ENCODE measurements at regions not wholly inside any gene's neighbourhood (a gene's known extent, or its start where the extent isn't known, plus 50 kb on each side); places are given as distances from the start of the nearest gene placed in this dataset.
A peak's percentile ranks its signal among the peaks of the same experiment; 100 is the strongest.

DNA sequence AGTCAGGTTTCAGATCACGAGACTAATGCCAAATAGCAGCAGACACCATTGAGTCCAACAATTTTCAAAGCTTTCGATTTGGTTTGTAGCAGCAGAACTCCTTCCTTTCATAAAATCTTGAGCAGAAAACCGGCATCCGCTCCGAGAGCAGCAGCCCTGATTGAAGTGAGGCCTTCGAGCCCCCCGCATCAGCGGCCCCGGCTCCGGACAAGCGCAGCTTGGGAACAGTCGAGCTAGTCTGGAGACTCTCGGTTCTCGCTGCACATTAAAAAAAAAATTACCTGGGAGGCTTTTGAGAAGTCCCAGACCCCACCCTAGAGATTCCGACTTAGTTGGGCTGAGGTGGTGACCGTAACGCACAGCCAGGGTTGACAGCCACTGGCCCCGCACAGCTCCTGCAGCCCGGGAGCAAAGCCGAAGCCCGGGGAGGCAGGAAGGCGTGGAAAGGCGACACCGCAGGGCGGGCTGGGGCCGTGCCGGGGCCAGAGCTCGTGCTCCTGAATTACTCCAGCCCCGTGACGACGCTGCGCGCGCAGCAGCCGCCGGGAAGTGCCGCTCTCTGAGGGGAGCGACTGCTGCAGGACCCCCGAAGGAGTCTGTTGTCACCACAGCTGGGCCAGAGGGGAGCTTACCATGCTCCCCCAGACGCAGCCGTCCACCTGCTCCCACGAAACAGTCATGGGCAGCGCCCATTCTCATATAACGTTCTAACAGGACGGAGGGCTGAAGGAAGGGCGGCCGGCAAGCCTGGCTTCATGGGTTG, 57.8 kb downstream of the SPATA19 start:
- peak in 2 of 4 donors; percentile 29 to 44 for DNase-seq (ENCODE audit: low read depth in 4 of 4, low spot score in 2 of 4)

DNA sequence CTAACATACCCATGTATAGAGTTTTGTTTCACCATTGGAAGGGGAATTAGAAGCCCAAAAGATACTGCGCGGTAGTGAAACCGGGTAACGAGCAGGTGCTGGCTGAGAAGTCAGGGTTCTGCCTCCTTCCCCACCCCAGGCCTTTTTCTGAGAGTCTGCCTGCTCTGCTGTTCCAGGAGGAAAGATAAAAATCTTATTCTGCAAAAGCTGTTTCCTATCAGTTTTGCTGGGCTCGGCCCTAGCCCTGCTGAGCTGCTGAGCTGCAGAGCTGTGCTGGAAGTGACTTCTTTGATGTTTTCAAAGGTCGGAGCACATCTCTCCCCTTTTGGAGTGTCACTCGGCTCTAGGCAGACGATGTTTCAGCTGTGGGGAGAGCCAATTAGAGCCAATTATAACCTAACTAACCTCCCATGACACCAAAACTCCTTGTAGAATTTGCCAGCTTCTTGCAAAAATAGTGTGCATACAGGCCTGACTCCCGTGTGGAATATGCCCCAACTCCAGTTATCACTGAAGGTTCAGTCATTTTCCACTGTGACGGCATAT, 59.4 kb downstream of the SPATA19 start:
- DNase-seq (ENCODE audit: low read depth in 4 of 4, low spot score in 2 of 4): no peak

DNA sequence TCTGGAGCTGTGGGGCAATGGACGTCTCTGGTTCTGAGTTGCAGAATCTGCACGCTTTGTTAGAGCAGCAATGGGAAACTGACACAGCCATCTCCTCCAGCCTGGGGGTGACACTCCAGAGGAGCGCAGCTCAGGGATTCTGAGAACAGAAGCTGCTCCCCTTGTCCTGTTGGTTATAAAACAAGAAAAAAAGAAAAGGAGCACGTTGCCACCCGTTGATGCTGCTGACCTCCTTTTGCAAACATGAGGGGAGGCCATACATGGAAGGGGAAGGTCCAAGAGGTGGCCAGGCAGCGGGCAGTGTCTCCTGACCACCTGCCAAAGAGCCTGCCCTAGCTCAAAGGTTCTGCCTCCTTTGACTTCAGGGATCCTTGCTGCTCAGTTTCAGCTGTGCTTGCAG, 61.0 kb downstream of the SPATA19 start:
- no peak for DNase-seq (ENCODE audit: low read depth in 4 of 4, low spot score in 2 of 4)

DNA sequence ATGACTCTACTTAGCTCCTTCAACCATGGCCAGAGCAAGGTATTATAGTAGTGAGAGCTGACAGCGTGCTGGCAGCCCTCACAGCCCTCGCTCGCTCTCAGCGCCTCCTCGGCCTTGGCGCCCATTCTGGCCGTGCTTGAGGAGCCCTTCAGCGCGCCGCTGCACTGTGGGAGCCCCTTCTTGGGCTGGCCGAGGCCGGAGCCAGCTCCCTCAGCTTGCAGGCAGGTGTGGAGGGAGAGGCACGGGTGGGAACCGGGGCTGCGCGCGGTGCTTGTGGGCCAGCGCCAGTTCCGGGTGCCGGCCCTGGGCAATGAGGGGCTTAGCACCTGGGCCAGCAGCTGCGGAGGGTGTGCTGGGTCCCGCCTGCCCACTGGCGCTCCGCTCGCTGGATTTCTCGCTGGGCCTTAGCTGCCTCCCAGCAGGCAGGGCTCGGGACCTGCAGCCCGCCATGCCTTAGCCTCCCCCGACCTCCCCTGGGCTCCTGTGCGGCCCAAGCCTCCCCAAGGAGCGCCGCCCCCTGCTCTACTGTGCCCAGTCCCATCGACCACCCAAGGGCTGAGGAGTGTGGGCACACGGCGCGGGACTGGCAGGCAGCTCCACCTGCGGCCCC, 63.1 kb downstream of the SPATA19 start:
- no peak for DNase-seq (ENCODE audit: low read depth in 4 of 4, low spot score in 2 of 4)

DNA sequence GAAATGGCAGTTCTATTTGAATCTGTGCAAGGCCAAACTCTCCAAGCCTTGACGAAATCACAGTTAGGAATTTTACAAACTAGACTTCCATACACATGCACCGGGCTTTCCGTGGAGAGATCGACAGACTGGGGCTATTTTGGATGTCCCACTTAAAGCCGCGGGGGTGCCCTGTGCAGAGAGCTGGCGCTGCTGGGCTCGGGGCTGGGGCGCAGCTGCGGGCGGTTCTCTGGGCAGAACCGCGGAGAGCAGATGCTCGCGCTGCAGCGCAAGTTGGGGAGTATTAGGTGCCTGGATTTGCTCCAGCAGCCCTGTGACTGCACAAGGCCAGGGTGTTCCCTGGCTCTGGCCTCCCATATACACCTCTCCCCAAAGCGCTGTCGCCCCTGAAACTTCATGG, 67.2 kb downstream of the SPATA19 start:
- no peak for DNase-seq (ENCODE audit: low read depth in 4 of 4, low spot score in 2 of 4)

DNA sequence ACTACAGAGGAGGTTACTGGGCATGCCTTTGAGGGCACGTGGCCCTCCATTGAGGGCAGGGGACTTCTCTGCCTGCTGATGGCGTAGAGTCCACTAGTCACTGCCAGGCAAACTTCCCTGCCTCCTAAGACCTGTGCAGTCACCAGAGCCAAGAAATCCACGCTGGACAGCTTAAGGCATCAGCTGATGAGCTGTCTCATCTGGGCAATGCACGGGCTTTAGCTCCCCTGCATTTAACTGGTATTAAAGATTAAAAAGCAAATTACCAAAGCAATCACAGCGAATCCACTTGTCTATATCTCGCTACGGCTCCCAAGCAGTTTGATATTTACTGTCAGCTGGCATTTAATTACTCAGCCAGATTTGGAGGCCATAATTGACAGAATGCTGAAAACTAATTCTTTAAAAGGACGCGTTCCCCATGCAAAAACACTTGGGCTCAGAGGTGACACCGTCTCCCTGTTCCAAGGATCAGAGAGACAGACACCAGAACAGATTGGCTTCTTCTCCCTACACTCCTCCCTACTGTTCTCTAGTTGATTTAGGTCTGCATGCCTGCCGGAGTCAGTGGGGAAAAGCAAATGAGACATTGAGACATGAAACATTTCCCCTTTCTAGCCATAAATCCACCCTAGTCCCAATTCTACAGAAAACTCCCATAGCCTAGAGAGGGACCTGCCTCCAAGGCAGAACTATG, 68.5 kb downstream of the SPATA19 start:
- DNase-seq (ENCODE audit: low read depth in 4 of 4, low spot score in 2 of 4): no peak

DNA sequence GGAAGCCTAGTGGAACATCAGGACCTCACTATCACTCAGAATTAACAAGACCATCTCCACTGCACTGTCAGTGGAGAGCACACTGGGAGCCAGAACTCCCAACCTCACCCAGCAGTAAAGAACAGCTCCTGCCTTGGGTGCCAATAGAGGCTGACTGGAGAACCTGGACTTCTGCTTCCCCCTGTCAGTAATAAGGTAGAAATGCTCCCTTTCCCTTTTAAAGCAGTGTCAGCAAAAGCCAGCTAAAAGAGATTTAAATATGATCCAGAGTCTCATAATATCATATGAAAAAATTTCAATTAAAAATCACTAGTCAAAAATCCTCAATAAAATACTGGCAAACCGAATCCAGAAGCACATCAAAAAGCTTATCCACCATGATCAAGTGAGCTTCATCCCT, 82.8 kb downstream of the SPATA19 start:
- no peak for DNase-seq (ENCODE audit: low read depth in 4 of 4, low spot score in 2 of 4)

DNA sequence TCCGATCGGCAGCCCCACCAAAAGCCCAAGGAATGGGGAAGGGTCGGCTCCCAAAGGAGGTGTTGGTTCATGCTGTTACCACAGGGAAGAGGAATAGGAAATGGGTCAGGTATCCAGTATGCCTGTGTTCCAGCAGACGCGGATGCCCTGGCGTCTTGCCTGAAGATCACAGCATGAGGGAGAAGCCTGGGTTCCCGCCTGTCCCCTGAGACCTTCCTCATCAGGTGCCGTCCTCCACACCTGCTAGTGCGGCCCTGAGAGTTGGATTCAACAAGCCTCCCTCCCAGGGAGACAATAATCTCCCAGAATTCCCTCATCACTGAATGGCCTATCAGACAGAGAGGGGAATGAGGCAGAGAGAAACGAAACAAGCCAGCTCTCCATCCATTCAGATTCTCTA, 92.2 kb downstream of the SPATA19 start:
- no peak for DNase-seq (ENCODE audit: low read depth in 4 of 4, low spot score in 2 of 4)

DNA sequence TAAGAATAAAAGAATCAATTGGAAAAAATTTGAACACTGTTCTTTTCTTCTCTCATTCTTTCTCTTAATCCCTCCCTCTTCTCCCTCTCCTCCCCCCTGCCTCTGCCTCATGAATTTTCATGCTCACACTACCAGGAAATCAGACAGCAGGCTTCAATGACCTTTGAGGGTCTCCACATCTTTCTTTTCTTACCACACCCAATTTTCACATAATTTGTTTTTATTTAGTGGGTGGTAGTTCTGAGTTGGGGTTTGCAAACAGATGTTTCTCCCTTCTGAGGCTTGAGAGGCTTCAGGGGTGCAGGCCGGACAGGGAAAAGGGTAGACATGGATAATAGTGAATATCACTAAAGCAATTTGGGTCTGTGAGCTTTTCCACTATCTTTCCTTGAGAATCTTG, 95.5 kb downstream of the SPATA19 start:
- DNase-seq (ENCODE audit: low read depth in 4 of 4, low spot score in 2 of 4): no peak

DNA sequence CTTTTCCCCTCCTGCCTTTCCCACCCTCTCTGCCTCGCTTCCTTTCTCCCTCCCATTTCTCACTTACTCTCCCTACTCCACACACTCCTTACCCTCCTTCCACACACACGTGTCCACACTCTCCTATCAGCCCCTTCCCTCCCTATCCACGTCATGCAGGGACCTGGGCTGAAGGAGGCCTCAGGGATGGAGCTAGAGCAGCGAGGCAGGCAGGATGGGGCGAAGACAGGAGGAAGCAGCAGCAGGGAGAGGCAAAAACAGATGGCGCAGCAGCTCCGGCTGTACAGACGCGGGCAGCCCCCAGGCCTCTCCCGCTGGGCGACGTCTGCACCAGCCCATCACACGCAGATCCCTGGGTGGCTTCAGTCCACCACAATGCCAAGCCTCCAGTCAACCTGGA, 97.9 kb downstream of the SPATA19 start:
- no peak for DNase-seq (ENCODE audit: low read depth in 4 of 4, low spot score in 2 of 4)

DNA sequence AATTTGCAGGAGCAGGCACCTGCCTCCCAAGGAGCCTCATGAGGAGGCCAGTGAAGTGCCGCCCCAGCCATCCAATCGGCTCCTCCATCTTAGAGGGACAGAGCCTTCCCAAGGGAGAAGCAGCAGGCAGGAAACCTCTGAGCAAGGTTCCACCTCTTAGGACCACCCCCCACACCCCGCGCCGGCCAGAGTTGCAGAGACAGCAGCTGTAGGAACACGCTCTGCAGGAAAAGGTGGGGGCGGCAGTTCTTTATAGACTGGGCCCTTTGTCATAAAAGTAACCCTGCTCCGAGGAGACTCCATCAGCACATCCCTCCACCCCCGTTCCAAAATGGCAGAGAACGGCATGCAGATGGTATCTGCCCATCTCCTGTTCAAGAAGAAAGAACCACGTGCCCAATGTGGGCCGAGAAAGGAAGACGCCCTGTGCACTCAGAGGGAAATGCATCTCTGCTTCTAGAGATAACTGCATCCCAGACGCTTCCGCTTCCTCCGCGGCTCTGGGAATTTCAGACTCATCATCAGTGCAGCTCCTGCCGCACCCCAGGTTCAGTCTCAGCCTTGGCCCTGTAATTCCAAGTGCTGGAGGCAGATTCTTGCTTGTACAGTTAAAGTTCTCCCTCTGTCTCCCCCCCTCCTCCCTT, 98.5 kb downstream of the SPATA19 start:
- DNase-seq (ENCODE audit: low read depth in 4 of 4, low spot score in 2 of 4): no peak

DNA sequence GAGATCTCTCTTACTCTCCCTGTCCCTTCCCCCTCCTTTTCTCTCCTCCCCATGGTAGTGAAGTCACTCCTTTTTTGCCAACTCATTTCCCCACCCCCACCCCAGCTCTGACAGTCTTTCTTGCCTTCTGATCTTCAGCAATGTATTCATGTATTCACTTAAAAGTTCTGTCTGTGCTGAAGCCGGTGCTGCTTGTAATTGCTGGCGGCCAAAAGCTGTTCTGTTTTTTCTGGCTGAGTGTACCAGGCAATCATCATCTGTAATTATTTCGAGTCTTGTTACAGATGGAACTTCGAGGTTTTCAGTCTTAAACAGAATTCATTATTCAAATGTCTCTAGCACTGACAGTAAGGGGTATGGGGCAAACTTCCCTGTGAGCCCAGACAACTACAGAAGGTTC, 99.5 kb downstream of the SPATA19 start:
- DNase-seq (ENCODE audit: low read depth in 4 of 4, low spot score in 2 of 4): no peak

DNA sequence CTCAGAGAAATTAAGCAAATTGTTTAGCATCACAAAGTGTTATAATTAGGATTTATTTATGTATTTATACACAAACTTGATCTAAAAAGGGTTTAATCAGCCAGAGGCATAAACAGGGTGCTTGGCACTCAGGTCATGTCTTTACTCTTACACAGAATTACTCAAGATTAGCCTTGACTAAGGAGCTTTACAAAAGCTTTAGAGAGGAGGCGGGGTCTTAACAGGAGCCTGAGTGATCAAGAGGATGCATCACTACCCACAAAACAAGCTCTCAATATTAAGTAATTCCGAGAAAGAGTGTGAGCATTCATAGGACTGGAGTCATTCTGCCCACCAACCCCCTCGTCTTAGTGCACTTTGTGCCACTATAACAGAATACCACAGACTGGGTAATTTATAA, 103.0 kb downstream of the SPATA19 start:
- DNase-seq (ENCODE audit: low read depth in 4 of 4, low spot score in 2 of 4): no peak

DNA sequence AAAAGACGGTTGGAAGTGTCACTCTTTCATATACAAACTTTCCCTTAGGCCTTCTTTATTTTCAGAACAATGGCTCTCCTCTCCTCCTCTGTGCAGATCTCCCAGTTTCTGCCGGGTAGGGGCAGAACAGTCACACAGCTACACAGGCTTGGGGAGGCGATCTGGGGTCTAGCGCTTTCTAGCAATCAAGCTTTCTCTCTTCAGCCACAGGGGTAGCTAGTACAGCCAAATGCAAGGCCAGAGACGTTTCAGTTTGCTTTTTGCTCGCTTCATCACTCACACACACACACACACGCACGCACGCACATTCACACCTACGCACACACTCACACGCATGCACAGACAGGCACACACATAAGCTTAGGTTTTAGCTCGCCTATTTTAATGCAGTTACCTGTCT, 104.3 kb downstream of the SPATA19 start:
- no peak for DNase-seq (ENCODE audit: low read depth in 4 of 4, low spot score in 2 of 4)

DNA sequence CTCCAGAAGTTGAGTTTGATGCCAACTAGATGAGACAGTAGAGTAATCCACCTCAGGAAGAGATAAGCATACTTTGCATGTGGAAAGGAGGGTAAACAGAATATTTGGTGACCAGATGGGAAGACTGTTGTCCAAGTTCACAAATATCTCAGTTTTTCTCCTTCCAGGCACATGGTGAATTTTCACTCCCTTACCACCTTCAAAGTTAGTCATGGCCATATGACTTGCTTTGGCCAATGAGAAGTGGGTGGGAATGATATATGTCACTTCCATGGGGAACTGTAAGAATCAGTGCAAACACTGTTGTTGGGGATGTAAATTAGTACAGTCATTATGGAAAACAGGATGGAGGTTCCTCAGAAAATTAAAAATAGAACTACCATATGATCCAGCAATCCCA, 105.8 kb downstream of the SPATA19 start:
- DNase-seq (ENCODE audit: low read depth in 4 of 4, low spot score in 2 of 4): no peak

DNA sequence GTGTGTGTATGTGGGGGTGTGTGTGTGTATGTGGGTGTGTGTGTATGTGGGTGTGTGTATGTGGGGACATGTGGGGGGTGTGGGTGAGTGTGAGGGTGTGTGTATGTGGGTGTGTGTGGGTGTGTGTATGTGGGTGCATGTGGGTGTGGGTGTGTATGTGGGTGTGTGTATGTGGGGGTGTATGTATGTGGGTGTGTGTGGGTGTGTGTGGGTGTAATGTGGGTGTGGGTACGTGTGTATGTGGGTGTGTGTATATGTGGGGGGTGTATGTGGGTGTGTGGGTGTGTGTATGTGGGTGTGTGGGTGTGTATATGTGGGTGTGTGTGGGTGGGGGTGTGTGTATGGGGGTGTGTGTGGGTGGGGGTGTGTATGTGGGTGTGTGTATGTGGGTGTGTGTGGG, 106.7 kb downstream of the SPATA19 start:
- DNase-seq (ENCODE audit: low read depth in 4 of 4, low spot score in 2 of 4): no peak

DNA sequence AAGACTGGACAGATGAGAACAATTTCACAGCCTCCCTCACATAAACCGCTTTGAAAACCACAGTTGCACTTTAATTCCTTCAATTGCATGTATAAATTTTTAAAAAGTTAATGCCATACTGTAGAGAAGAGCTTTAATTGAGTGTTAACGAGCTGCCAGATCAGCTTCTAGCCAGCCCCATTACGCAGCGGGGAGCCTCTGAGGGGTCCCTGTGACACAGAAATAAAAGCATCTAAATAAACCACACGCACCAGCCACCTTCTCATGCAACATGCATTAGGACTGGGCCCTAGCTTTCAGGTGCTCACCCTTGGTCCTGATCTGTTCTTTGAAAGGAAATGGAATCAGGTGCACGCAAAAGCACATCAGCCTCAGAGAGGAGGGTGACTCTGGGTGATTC, 111.7 kb downstream of the SPATA19 start:
- DNase-seq (ENCODE audit: low read depth in 4 of 4, low spot score in 2 of 4): no peak

DNA sequence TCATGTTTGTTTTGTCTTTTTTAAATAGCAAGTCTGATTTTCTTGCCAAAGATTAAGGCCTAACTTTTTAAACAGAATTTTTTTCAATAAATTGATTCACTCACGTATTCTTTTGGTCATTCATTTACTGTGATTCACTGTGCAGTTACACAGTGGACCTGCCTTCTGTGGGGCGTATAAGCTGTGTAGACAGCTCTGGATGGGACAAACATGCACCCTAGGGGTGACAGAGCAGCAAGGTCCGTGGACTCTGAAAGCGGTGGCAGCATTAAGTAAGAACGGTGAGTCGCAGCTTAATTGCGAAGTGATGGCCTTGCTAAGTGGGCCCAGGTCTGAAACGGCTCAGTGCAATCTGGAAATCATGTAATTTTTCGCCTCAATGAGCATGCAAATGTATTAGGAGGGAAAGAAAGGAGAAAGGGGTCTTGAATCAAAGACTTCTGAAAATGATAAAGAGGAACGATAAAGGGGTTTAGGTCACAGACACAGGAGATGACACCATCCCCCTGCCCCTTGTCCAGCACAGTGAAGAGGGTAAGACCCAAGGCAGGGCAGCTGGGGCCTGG, 113.1 kb downstream of the SPATA19 start:
- DNase-seq (ENCODE audit: low read depth in 4 of 4, low spot score in 2 of 4): no peak

DNA sequence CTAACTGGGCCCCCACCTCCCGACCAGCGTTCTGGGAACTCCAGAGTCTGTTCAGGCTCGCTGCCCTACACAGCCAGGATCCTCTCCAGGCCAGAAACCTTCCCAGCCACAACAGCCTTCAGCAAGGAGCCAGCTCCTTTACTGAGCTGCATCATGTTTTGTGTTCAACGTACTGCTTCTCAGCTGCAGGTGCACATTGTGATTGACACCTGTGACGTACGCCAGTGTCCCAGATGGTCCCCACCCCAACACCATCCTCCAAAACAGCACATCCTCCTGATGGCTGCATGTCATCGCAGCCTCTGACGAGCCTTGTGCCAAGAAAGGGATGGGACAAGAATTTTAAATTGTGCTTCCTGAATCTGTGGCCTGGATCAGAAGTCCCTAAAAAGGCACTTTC, 117.5 kb downstream of the SPATA19 start:
- no peak for DNase-seq (ENCODE audit: low read depth in 4 of 4, low spot score in 2 of 4)

DNA sequence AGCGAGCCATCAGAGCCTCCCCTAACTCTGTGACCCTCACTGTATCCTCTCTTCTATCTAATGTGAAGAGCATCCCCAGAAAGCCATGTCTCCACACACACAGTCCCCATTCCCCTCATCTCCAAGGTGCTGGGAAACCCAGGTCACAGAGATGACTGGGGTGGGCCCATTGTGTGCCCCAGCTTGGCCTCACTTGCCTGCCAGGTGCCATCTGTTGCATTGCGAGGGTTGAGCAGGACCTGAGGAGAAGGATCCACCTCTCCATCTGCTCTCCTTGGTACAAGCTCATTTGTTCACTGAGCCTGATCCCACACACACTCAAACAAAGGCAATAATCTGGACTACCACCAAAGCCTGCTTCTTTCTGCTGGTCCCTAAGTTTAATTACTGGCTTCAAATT, 118.8 kb downstream of the SPATA19 start:
- no peak for DNase-seq (ENCODE audit: low read depth in 4 of 4, low spot score in 2 of 4)

DNA sequence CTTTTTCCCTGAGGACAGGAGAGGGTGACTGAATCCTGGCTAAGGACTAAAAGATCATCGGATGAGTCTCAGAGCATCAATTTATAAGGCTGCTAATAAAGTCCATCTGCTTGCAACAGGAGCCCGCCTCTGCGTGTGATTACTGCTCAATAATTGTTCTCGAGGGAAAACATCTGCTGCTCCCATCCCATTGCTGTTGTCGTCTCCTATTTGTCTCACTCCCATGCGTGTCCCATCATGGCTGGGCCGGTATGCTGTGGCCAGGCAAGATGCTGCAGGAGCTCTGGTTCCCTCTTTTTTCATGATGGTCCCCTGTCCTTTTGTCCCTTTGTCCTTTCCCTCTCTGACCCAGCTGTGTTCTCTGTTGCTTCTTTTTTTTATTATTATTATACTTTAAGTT, 121.2 kb downstream of the SPATA19 start:
- no peak for DNase-seq (ENCODE audit: low read depth in 4 of 4, low spot score in 2 of 4)

Measured in left renal cortex interstitium (tissue), 4 donors.